ENCODE measurements at regions not wholly inside any gene's neighbourhood (a gene's known extent, or its start where the extent isn't known, plus 50 kb on each side); places are given as distances from the start of the nearest gene placed in this dataset.

DNA sequence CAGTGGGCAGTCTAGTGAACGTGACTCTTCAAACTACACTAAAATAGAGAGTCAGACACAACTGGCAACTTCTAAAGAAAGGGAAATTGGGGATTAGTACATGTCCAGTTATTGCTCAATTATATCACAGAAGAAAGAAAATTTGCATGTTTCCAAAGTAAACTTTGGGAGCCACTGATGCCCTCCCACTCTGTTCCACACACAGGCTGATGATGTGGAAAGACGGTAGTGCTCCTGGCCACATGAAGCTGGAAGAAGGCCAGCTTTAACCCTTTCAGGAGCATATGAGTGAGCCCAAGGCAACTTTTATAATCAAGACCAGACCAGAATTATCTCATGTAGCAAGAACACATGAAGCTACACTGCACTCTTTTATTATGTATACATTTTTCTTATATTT lies 141.0 kb downstream of the NR4A2 start:
- TF ChIP-seq, protein P1, sequence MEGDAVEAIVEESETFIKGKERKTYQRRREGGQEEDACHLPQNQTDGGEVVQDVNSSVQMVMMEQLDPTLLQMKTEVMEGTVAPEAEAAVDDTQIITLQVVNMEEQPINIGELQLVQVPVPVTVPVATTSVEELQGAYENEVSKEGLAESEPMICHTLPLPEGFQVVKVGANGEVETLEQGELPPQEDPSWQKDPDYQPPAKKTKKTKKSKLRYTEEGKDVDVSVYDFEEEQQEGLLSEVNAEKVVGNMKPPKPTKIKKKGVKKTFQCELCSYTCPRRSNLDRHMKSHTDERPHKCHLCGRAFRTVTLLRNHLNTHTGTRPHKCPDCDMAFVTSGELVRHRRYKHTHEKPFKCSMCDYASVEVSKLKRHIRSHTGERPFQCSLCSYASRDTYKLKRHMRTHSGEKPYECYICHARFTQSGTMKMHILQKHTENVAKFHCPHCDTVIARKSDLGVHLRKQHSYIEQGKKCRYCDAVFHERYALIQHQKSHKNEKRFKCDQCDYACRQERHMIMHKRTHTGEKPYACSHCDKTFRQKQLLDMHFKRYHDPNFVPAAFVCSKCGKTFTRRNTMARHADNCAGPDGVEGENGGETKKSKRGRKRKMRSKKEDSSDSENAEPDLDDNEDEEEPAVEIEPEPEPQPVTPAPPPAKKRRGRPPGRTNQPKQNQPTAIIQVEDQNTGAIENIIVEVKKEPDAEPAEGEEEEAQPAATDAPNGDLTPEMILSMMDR (IDR thresholded peaks at IDR 0.05), result no peak
- no peak for TF ChIP-seq POLR2A (IDR thresholded peaks at IDR 0.05)
